ENCODE measurements at regions not wholly inside any gene's neighbourhood (a gene's known extent, or its start where the extent isn't known, plus 50 kb on each side); places are given as distances from the start of the nearest gene placed in this dataset.

DNA sequence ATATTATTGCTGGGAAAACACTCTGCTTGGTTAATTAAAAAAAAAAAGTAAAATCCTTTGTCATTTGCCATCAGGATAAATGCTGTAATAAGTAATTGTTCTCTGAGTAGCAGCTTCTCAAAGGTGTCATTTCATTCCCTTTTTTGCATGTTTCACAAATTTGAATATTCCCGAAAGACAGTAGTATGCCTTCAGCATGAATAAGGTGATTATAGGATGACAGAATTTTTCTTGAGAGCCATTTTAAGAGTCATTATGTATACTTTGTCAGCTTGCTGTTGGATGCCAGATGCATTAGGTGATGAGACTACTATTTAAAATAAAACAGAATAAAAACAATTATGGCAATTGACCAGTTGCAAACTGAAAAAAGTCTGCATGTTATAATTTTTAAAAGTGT lies 200.7 kb downstream of the HDGFL1 start:
- no peak for TF ChIP-seq CTCF (IDR thresholded peaks at IDR 0.05)
- no peak for TF ChIP-seq EZH2phosphoT487 (IDR thresholded peaks at IDR 0.05)
- no peak for TF ChIP-seq EZH2 (IDR thresholded peaks at IDR 0.05)

Data from neural progenitor cell (in vitro differentiated cells).